Natural killer cell treated with Interleukin-12 subunit alpha and Interleukin-12 subunit beta and Interleukin-15 and Interleukin-18, amount 100 ng/mL, for 72 hours (primary cell): ENCODE measurements at regions not wholly inside any gene's neighbourhood (a gene's known extent, or its start where the extent isn't known, plus 50 kb on each side); places are given as distances from the start of the nearest gene placed in this dataset.
A peak's percentile ranks its signal among the peaks of the same experiment; 100 is the strongest.
"Not testable (repeated sequence)": the region's sequence is repeated elsewhere in the genome, so short reads cannot be mapped to it uniquely, and the experiment has no call there.

Source experiments
- ATAC-seq, 2 donors: fragments of 150-1000 bp; cut with Tn5 transposase in 1 of 2; sonication (Bioruptor Pico), chemical (Tn5 transposase) in 1 of 2; 2 replicates each; pipeline ENCODE4 v1.10.0; 2021
- DNase-seq: peaks from one replicate; pipeline ENCODE4 v3.0.0; 2022; ENCODE audit warnings: low spot score
- H3K27ac Mint-ChIP-seq, 2 donors: 1 replicate in 1 of 2; 2 replicates in 1 of 2; pipeline ENCODE4 v1.8.0; 2022; ENCODE audit warnings: mixed read lengths in 2 of 2, mild to moderate bottlenecking in 1 of 2, moderate library complexity in 1 of 2
- H3K27me3 Mint-ChIP-seq, 2 donors: 1 replicate in 1 of 2; 2 replicates in 1 of 2; pipeline ENCODE4 v1.8.0; 2022; ENCODE audit warnings: mixed read lengths in 2 of 2
- H3K36me3 Mint-ChIP-seq: one replicate; pipeline ENCODE4 v1.8.0; 2022; ENCODE audit warnings: mixed read lengths
- H3K4me1 Mint-ChIP-seq, 2 donors: 1 replicate in 1 of 2; 2 replicates in 1 of 2; pipeline ENCODE4 v1.8.0; 2022; ENCODE audit warnings: low read depth in 2 of 2, mixed read lengths in 2 of 2, mild to moderate bottlenecking in 1 of 2
- H3K4me3 Mint-ChIP-seq: one replicate; pipeline ENCODE4 v1.8.0; 2022; ENCODE audit warnings: mixed read lengths
- H3K9me3 Mint-ChIP-seq: 2 replicates; pipeline ENCODE4 v1.8.0; 2022; ENCODE audit warnings: mixed read lengths

GRCh38 chr1:229863651-229864545 lies 203.1 kb upstream of the GALNT2 start:
- ATAC-seq: peak in 1 of 2 donors; percentile 24
- H3K4me1 Mint-ChIP-seq: no peaks in the 10 kb centered on the region
- H3K36me3 Mint-ChIP-seq: no peaks in the 10 kb centered on the region
- DNase-seq: no peak
- H3K27me3 Mint-ChIP-seq: peaks cover 10 to 12% of the 10 kb centered on the region in 2 donors
- no peaks in the 10 kb centered on the region for H3K9me3 Mint-ChIP-seq
- H3K27ac Mint-ChIP-seq: no peak overlapping the region
- H3K4me3 Mint-ChIP-seq: no peak overlapping the region

DNA sequence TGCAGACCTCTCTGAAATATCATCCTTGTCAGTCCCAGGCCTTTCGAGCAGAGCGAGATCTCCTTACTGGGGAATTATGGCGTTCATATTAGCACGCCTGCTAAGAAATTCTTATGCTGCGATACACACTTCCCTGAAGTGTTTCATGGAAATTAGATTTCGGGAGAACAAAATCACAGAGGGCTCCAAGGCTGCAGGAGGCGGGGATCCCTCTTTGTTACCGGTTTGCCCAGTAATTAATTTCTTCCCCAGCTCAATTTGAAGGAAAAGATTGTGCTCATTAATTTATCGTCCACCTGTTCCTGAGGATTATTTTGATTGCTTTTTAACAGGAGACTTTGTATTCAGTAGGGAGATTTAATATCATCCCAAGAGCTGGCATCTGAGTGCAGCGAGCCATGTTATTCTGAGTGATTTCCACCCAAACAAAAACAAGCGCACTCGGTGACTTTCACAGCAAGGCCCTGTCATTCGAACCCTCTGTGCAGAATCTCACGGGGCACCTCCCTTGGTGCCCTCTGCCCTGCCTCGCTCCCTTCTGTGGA lies 202.3 kb upstream of the GALNT2 start:
- Mint-ChIP-seq H3K4me1 (no peaks in the 10 kb centered on the region), H3K27me3 (peaks cover 7 to 12% of the 10 kb centered on the region in 2 donors), H3K4me3 (no peak overlapping the region), H3K9me3 (no peaks in the 10 kb centered on the region), H3K27ac (no peak overlapping the region), H3K36me3 (no peaks in the 10 kb centered on the region)
- no peak for ATAC-seq
- DNase-seq: no peak

GRCh38 chr1:229865321-229865720 lies 201.7 kb upstream of the GALNT2 start:
- H3K4me1 Mint-ChIP-seq, DNase-seq, ATAC-seq, H3K4me3 Mint-ChIP-seq, H3K9me3 Mint-ChIP-seq, H3K36me3 Mint-ChIP-seq, H3K27ac Mint-ChIP-seq: not testable (repeated sequence)
- peaks cover 7 to 12% of the 10 kb centered on the region in 2 donors for H3K27me3 Mint-ChIP-seq

DNA sequence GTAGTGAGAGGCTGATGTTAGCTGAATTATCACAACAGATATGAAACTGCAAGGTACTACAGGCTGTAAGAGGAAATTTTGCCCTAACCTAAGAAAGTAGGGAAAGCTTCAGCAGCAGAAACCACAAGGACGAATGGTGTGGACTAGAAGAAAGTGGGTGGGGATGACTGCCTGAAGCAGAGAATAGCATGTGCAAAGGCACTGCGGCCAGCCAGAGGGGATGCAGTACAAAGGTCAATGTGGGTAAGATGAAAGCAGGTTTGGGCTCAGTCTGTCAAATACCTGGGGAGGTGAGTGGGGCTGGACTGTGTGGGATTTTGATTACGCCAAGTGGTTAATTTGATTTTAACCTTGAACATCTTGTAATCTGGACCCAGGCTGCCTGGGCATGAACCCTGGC lies 199.3 kb upstream of the GALNT2 start:
- peaks cover under 1 to 7% of the 10 kb centered on the region in 2 donors for H3K27me3 Mint-ChIP-seq
- H3K9me3 Mint-ChIP-seq: no peaks in the 10 kb centered on the region
- no peak overlapping the region for H3K27ac Mint-ChIP-seq
- no peaks in the 10 kb centered on the region for H3K36me3 Mint-ChIP-seq
- no peak overlapping the region for H3K4me3 Mint-ChIP-seq
- no peaks in the 10 kb centered on the region for H3K4me1 Mint-ChIP-seq
- ATAC-seq (peak in 1 of 2 donors; percentile 37), DNase-seq (no peak)

DNA sequence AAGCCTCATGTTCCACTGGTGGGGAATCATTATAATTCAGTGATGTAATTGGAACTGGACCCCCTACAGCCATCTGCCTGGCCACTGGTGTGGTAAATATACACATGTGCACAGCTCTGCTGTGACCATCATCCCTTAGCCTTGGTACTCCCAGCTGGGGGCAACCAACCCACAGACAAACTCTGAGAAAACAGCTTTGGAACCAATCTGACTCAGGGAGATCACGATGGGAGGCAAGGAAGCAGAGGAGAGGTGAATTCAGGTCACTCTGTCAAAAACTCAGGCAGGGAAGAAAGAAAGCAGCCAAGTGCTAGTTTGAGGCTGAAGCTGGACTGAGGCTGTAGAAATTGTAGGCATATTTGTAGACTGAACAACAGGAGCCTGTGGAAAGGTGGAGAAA lies 197.8 kb upstream of the GALNT2 start:
- no peak for DNase-seq
- no peak overlapping the region for H3K4me3 Mint-ChIP-seq
- H3K4me1 Mint-ChIP-seq: no peaks in the 10 kb centered on the region
- no peaks in the 10 kb centered on the region for H3K36me3 Mint-ChIP-seq
- H3K27ac Mint-ChIP-seq: no peak overlapping the region
- ATAC-seq: no peak
- H3K27me3 Mint-ChIP-seq: peaks cover 0 to 5% of the 10 kb centered on the region in 2 donors
- H3K9me3 Mint-ChIP-seq: no peaks in the 10 kb centered on the region

DNA sequence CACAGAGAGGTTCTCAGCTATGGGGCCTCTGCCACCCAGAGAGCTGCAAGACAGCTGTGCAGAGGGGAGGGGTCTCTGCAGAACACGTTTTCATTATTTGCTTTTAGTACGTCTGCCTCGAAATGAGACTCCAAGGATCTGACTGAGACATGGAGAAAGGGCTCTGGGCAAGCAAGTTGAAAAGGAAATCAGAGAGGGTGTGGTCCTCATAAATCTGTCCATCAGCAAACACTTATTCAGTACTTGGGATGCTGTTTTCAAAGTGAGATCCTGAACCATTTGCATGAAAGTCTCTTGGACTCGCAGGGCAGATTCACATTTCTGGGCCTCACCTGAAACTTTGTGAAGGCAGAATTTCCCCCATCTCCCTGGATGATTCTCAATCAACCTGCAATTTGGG lies 197.4 kb upstream of the GALNT2 start:
- Mint-ChIP-seq H3K36me3 (no peaks in the 10 kb centered on the region), H3K27me3 (peaks cover 0 to 5% of the 10 kb centered on the region in 2 donors), H3K27ac (no peak overlapping the region), H3K9me3 (no peaks in the 10 kb centered on the region), H3K4me1 (no peaks in the 10 kb centered on the region), H3K4me3 (no peak overlapping the region)
- DNase-seq (no peak), ATAC-seq (no peak)

DNA sequence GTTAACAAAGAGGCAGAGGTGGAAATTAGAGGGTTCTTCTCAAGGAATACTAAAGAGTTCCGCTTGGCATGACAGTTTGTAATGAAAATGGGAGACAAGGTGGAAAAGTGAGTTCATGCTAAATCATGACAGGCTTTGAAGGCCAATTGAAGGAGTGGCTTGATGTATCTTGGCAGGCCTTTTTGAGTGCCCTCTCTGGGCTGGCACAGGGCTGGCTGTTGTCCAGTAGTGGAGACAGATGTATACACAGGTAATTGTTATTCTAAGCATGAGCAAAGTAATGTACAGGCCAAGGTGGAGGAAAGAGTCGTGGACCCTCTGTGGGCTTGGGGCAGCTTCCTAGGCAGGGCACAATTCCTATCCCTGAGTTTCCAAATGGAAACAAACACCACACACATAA lies 196.7 kb upstream of the GALNT2 start:
- Mint-ChIP-seq H3K27me3 (peaks cover 0 to 5% of the 10 kb centered on the region in 2 donors), H3K27ac (no peak overlapping the region), H3K9me3 (no peaks in the 10 kb centered on the region), H3K36me3 (no peaks in the 10 kb centered on the region), H3K4me3 (no peak overlapping the region), H3K4me1 (no peaks in the 10 kb centered on the region)
- no peak for ATAC-seq
- no peak for DNase-seq

- no peak overlapping the region for H3K27ac Mint-ChIP-seq
- H3K4me1 Mint-ChIP-seq: no peaks in the 10 kb centered on the region
- no peak for ATAC-seq
- no peaks in the 10 kb centered on the region for H3K9me3 Mint-ChIP-seq
- peaks cover 0 to 5% of the 10 kb centered on the region in 2 donors for H3K27me3 Mint-ChIP-seq
- no peak overlapping the region for H3K4me3 Mint-ChIP-seq
- DNase-seq: no peak
- no peaks in the 10 kb centered on the region for H3K36me3 Mint-ChIP-seq
Measured at GRCh38 chr1:229871078-229871676, 195.9 kb upstream of the GALNT2 start.

DNA sequence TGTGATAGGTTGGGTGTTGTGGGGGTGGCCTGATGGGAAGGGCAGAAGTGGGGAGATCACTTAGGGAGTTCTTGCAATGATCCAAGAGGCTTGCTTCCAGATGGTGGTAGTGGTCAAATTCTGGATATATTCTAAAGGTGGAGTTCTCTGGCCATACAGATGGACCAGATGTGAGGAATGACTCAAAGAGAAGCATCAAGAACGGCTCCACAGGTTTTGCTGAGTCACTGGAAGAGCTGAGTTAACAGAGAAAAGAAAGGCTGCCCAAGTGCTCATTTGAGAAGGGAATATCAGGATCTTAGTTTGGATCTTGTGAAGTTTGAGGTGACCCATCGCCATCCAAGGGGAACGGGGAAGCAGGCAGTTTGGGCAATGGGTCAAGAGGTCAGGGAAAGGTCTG lies 192.9 kb upstream of the GALNT2 start:
- Mint-ChIP-seq H3K4me3 (no peak overlapping the region), H3K27ac (no peak overlapping the region), H3K27me3 (peaks cover 8 to 10% of the 10 kb centered on the region in 2 donors), H3K36me3 (no peaks in the 10 kb centered on the region), H3K9me3 (no peaks in the 10 kb centered on the region), H3K4me1 (no peaks in the 10 kb centered on the region)
- DNase-seq (no peak), ATAC-seq (no peak)

GRCh38 chr1:229874609-229875008 lies 192.4 kb upstream of the GALNT2 start:
- ATAC-seq (no peak), DNase-seq (no peak)
- Mint-ChIP-seq H3K4me1 (no peaks in the 10 kb centered on the region), H3K4me3 (no peak overlapping the region), H3K27me3 (peaks cover 6 to 11% of the 10 kb centered on the region in 2 donors), H3K9me3 (no peaks in the 10 kb centered on the region), H3K27ac (no peak overlapping the region), H3K36me3 (no peaks in the 10 kb centered on the region)

DNA sequence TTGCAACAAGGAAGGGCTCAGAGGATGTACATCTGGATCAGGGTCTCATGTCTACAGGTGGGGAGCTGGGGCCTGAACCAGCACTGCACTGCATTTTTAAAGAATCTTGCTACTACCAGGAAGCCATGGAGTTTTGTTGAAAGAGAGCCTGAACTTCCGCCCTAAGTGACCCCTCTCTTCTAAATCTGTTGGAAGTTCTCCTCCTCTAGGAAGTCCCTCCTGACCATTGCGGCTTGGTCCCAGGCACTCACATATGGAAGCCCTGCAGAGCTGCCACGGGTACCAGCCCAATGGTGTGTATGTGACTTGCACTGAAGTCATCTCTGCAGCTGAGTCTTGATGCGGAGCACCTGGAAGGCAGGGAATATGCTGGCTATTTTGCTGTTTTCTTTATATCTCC lies 192.0 kb upstream of the GALNT2 start:
- no peak for ATAC-seq
- Mint-ChIP-seq H3K4me3 (no peak overlapping the region), H3K36me3 (no peaks in the 10 kb centered on the region), H3K4me1 (no peaks in the 10 kb centered on the region), H3K27me3 (peaks cover 6 to 11% of the 10 kb centered on the region in 2 donors), H3K9me3 (no peaks in the 10 kb centered on the region), H3K27ac (no peak overlapping the region)
- no peak for DNase-seq

DNA sequence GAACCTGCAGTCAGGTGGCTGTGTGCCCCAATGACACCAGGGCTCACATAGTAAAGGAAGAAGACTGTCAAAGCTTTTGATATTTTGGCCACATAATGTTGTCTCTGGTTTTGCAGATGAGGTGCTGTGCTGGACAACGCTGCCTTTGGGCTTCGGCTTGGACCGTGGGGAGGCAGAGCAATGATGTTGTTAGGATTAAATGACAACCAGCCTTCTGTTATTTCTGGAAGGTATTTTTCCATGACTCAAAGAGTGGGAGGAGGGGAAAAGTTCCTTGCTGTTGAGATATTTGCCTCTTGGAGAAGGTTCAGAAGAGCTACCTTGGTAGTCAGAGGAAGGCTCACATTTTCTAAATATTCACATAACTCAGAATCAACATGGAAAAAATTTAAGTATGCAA lies 187.3 kb upstream of the GALNT2 start:
- Mint-ChIP-seq H3K9me3 (no peaks in the 10 kb centered on the region), H3K27me3 (peaks cover 15 to 38% of the 10 kb centered on the region in 2 donors), H3K36me3 (no peaks in the 10 kb centered on the region), H3K4me1 (no peaks in the 10 kb centered on the region), H3K27ac (no peak overlapping the region), H3K4me3 (no peak overlapping the region)
- DNase-seq: no peak
- no peak for ATAC-seq

DNA sequence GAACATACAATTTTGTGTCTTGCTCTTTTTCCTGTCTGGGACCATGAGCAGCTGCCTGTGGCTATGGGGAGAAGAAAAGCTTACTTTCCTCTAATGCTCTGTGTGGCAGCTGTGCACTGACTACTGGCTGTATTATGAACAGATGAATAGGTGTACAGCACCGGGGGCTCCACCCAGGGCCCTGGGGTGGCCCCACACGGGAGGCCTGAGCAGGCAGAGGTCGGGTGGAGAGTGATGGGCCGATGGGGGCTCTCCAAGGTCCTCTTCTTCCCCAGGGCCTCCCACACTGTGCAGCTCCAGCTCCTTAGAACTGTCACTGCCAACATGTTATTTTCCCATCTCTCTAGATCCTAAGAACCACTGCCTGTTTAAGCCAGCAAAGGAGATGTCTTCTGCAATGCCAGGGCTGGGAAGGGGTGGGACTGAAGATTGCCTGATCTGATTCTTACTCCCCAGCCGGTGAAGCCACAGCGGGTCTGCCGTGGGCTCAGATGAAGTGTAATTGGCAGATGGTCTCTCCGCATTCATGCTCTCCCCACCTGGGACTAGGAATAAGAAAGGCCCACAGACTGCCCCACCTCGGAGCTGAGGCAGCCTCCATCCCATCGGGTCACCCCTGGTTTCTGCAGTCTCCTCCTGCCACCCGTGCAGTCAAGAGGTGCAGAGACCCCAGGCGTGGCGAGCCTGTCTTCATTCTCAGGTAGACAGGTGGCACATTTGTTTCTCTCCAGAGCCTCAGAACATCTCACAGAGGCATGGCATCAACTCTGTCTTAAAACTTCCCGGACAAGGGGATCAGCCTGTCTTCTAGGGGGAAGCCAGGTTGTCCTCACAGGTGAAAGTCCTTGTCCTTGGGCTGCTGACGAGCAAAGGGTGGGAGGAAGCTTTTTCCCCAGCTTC lies 186.5 kb upstream of the GALNT2 start:
- Mint-ChIP-seq H3K27me3 (peaks cover 15 to 38% of the 10 kb centered on the region in 2 donors), H3K9me3 (no peaks in the 10 kb centered on the region)

More for the DNA sequence above, 186.5 kb upstream of the GALNT2 start:
- Mint-ChIP-seq H3K4me1 (no peaks in the 10 kb centered on the region), H3K27ac (no peak overlapping the region), H3K36me3 (no peaks in the 10 kb centered on the region), H3K4me3 (no peak overlapping the region)
- ATAC-seq (no peak), DNase-seq (no peak)
